Breast epithelium (tissue), 4 donors: ENCODE measurements at regions not wholly inside any gene's neighbourhood (a gene's known extent, or its start where the extent isn't known, plus 50 kb on each side); places are given as distances from the start of the nearest gene placed in this dataset.
"Not testable (repeated sequence)": the region's sequence is repeated elsewhere in the genome, so short reads cannot be mapped to it uniquely, and the experiment has no call there.

ENCODE experiments used
- DNase-seq, 2 donors: peaks; one replicate each; pipeline ENCODE4 v3.0.0-alpha.2; 2019; ENCODE audit warnings: low spot score in 2 of 2
- H3K27ac ChIP-seq, 2 donors: fragments of 200-600 bp; sonication (generic) in 1 of 2; one replicate each; pipeline ENCODE4 v1.5.1; 2016 to 2019; ENCODE audit warnings: mild to moderate bottlenecking in 1 of 2
- H3K27me3 ChIP-seq, 2 donors: fragments of 200-600 bp; sonication (generic) in 1 of 2; one replicate each; pipeline versions ENCODE4 v1.5.1 to v1.6.0; 2017 to 2019; ENCODE audit warnings: control low read depth in 1 of 2, mild to moderate bottlenecking in 1 of 2
- H3K36me3 ChIP-seq: fragments of 200-600 bp; one replicate; pipeline ENCODE4 v1.5.1; 2019
- H3K4me1 ChIP-seq, 2 donors: fragments of 200-600 bp; sonication (generic); one replicate each; pipeline ENCODE4 v1.5.1; 2016 to 2019; ENCODE audit warnings: control low read depth in 1 of 2
- H3K4me3 ChIP-seq, 3 donors: fragments of 200-600 bp; sonication (generic); 1 replicate in 2 of 3; 2 replicates in 1 of 3; pipeline ENCODE4 v1.5.1; 2016 to 2019; ENCODE audit warnings: mild to moderate bottlenecking in 3 of 3, moderate library complexity in 2 of 3
- H3K9me3 ChIP-seq, 2 donors: fragments of 200-600 bp; sonication (generic) in 1 of 2; one replicate each; pipeline ENCODE4 v1.5.1; 2016 to 2019; ENCODE audit warnings: control low read depth in 1 of 2
- POLR2A ChIP-seq: fragments of 450-650 bp; IDR thresholded peaks from one replicate; pipeline ENCODE4 v1.6.1; 2016; ENCODE audit warnings: antibody characterized with exemption, mild to moderate bottlenecking, moderate library complexity
- POLR2AphosphoS5 ChIP-seq, 3 donors: sonication (generic); formaldehyde crosslinking; IDR thresholded peaks; one replicate each; pipeline ENCODE4 v1.6.1; 2017; ENCODE audit warnings: antibody characterized with exemption in 3 of 3
- intact Hi-C: fragments of 100-400 bp; cut with DNase I; formaldehyde crosslinking; loops from one replicate; pipeline ENCODE4 v1.15.1; 2023; ENCODE audit warnings: low total_unique reads
- TF ChIP-seq, protein P1 (sequence below), 3 donors: fragments of 450-650 bp; IDR thresholded peaks; one replicate each; pipeline ENCODE4 v1.5.1; 2016 to 2017; ENCODE audit warnings: antibody characterized with exemption in 3 of 3, mild to moderate bottlenecking in 3 of 3, moderate library complexity in 3 of 3

DNA sequence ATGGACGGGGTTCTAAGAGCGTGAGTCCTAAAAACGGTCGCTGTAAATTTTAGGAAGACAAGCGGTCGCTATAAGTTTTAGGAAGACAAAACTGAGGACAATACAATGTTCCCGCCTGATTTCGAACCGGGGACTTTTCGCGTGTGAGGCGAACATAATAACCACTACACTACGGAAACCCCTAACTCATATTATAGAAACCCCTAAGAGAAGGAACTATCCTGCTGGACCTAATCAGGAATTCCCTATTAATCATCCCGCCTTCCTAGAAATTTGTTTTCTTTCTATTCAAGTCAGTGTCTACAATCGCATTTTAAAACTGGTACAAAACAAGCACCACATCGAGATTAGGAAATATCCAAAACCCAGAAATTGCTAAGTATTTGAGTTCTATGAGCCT is 183.8 kb downstream of the OR2B2 start:
- H3K4me3 ChIP-seq, result no peak overlapping the region
- TF ChIP-seq POLR2AphosphoS5 (IDR thresholded peaks at IDR 0.05), result no peak
- TF ChIP-seq, protein P1, sequence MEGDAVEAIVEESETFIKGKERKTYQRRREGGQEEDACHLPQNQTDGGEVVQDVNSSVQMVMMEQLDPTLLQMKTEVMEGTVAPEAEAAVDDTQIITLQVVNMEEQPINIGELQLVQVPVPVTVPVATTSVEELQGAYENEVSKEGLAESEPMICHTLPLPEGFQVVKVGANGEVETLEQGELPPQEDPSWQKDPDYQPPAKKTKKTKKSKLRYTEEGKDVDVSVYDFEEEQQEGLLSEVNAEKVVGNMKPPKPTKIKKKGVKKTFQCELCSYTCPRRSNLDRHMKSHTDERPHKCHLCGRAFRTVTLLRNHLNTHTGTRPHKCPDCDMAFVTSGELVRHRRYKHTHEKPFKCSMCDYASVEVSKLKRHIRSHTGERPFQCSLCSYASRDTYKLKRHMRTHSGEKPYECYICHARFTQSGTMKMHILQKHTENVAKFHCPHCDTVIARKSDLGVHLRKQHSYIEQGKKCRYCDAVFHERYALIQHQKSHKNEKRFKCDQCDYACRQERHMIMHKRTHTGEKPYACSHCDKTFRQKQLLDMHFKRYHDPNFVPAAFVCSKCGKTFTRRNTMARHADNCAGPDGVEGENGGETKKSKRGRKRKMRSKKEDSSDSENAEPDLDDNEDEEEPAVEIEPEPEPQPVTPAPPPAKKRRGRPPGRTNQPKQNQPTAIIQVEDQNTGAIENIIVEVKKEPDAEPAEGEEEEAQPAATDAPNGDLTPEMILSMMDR (IDR thresholded peaks at IDR 0.05), result no peak
- TF ChIP-seq POLR2A, result no peak
- no peak for DNase-seq
- no peak overlapping the region for H3K27ac ChIP-seq
- H3K27me3 ChIP-seq, result peaks cover 0 to 15% of the 10 kb centered on the region in 2 donors
- H3K9me3 ChIP-seq, result no peaks in the 10 kb centered on the region
- no peaks in the 10 kb centered on the region for H3K4me1 ChIP-seq
- intact Hi-C loops, result no loop called here
- no peaks in the 10 kb centered on the region for H3K36me3 ChIP-seq

DNA sequence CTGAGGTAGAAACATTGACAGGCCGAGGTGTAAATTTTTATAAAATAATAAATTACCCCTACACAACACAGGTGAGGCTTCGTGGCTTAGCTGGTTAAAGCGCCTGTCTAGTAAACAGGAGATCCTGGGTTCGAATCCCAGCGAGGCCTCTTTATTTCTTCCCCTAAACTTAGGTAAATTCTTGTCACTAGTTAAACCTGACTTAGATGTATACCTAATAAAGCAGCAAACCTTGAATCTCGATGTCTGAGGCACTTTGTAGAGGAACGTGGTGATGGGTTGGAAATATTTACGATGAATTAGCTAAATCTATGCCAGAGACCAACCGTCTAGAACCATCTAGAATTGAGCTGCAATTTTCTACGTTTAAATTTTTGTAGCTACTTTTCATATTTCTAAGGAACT is 185.6 kb downstream of the OR2B2 start:
- Histone ChIP-seq H3K9me3 (no peaks in the 10 kb centered on the region), H3K27ac (no peak overlapping the region), H3K36me3 (no peaks in the 10 kb centered on the region), H3K27me3 (peaks cover 0 to 27% of the 10 kb centered on the region in 2 donors), H3K4me1 (no peaks in the 10 kb centered on the region), H3K4me3 (no peak overlapping the region)
- DNase-seq, result no peak
- intact Hi-C loops, result no loop called here
- TF ChIP-seq POLR2AphosphoS5 (IDR thresholded peaks at IDR 0.05) (no peak), POLR2A (no peak)
- TF ChIP-seq, protein P1 (IDR thresholded peaks at IDR 0.05), result no peak

DNA sequence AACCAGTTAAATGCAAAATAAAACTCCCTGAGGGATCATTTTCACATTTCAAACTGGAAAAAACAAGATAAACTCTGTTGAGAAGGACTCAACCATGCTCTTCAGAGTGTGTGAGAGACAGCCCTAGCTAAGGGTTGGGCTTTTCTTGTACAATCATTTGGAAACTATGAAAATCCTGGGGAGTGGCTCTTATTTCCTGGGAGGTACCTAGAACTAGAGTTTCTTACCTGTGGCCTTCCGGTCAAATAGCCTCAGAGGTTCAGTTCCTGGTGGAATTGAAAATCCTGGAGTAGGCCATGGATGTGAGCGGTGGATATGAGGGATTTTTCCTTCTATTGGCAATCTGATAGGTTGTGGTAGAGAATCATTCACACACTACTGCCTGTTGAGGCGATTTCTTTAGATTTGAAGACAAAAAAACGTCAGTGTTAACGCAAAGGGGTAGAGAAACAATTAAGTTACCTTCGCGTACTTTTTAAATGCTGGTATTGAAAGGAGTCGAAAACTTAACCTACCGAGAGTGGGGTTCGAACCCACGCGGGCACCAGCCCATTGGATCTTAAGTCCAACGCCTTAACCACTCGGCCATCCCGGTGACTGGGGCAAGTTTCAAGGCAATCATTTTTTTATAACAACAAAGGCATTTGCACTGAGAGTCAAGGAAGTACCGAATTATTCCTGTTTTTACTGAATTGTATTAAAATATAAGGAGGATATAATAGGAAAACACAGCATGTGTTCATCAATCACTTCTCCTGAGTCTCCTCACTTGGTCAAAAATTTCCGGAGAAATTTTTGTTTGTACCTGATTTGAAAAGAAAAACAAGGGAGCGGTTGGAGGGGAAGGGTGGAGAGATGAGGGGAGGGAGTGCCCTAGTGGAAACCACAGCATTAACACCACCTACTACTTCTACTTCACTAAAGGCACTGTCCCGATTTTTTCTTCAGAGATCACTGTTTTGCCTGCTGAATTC is 191.3 kb downstream of the OR2B2 start:
- Histone ChIP-seq H3K4me1 (no peaks in the 10 kb centered on the region), H3K4me3 (no peak overlapping the region), H3K27me3 (peaks cover 0 to 22% of the 10 kb centered on the region in 2 donors), H3K9me3 (no peaks in the 10 kb centered on the region), H3K27ac (no peak overlapping the region), H3K36me3 (no peaks in the 10 kb centered on the region)
- TF ChIP-seq POLR2A, result no peak
- TF ChIP-seq POLR2AphosphoS5 (IDR thresholded peaks at IDR 0.05), result no peak
- TF ChIP-seq, protein P1 (IDR thresholded peaks at IDR 0.05), result no peak
- intact Hi-C loops, result no loop called here
- no peak for DNase-seq

DNA sequence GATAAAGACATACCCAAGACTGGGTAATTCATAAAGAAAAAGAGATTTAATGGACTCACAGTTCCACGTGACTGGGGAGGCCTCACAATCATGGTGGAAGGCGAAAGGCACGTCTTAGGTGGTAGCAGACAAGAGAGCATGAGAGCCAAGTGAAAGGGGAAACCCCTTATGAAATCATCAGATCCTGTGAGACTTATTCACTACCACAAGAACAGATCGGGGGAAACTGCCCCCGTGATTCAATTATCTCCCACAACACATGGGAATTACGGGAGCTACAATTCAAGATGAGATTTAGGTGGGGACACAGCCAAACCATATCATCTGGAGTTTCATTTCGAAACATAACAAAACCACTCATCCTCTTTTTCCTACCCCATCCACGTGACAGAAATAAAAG is 193.2 kb downstream of the OR2B2 start:
- DNase-seq, H3K9me3 ChIP-seq, H3K36me3 ChIP-seq, H3K4me3 ChIP-seq, H3K4me1 ChIP-seq, intact Hi-C loops, H3K27ac ChIP-seq: not testable (repeated sequence)
- peaks cover 0 to 22% of the 10 kb centered on the region in 2 donors for H3K27me3 ChIP-seq

DNA sequence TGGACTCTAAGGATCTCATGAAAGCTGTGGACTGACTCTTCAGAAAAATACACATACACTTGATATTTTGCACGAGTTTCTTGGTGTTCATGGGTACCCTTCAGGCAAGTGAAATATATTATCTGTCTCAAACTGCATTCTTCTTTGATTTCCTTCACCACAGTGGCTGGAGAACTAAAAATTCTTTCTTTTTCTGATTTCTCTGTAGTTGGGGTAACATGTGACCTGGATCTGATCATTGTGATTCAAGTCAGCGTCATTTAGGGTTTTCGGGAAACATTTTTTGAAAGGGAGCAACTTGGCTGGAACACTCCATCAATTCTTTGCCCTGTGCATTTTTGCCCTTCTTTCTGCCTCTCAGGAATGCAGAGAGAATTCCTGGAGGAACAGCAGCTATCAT is 205.8 kb downstream of the OR2B2 start:
- no peaks in the 10 kb centered on the region for H3K36me3 ChIP-seq
- intact Hi-C loops, result no loop called here
- H3K27ac ChIP-seq, result no peak overlapping the region
- H3K27me3 ChIP-seq, result no peaks in the 10 kb centered on the region
- TF ChIP-seq, protein P1 (IDR thresholded peaks at IDR 0.05), result no peak
- TF ChIP-seq POLR2AphosphoS5 (IDR thresholded peaks at IDR 0.05), result no peak
- no peak for TF ChIP-seq POLR2A
- no peak for DNase-seq
- H3K4me3 ChIP-seq, result no peak overlapping the region
- no peaks in the 10 kb centered on the region for H3K9me3 ChIP-seq
- H3K4me1 ChIP-seq, result no peaks in the 10 kb centered on the region
